DOHH2 (cell line): ENCODE measurements at regions not wholly inside any gene's neighbourhood (a gene's known extent, or its start where the extent isn't known, plus 50 kb on each side); places are given as distances from the start of the nearest gene placed in this dataset.

ENCODE experiments used
- EZH2phosphoT487 ChIP-seq: fragments of 200-600 bp; sonication (generic); IDR thresholded peaks from 2 replicates; pipeline ENCODE4 v1.6.1; 2017; ENCODE audit warnings: borderline replicate concordance, mild to moderate bottlenecking, antibody characterized with exemption, low read length, moderate library complexity, mixed read lengths
- TF ChIP-seq, protein P1 (sequence below): fragments of 200-600 bp; sonication (generic); IDR thresholded peaks from one replicate; pipeline ENCODE4 v1.5.1; 2014; ENCODE audit warnings: antibody characterized with exemption, mild to moderate bottlenecking, low read depth, low read length; ENCODE audit not compliant: poor library complexity, severe bottlenecking

DNA sequence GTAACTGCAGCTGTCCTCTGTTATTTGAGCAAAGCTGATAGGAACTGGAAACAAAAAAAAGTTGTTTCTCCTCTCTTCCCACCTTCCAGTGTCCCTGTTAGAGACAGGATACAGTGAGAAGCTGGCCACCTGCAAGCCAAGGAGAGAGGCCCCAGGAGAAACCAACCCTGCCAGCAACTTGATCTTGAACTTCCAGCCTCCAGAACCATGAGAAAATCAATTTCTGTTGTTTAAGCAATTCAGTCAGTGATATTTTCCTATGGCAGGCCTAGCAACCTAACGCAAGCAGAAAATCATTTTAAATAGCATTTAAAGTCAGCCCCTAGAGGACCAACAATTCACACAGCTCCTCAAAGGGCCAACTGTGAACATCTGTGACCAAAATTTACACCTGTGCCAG is 291.3 kb downstream of the OXSM start:
- TF ChIP-seq, protein P1, sequence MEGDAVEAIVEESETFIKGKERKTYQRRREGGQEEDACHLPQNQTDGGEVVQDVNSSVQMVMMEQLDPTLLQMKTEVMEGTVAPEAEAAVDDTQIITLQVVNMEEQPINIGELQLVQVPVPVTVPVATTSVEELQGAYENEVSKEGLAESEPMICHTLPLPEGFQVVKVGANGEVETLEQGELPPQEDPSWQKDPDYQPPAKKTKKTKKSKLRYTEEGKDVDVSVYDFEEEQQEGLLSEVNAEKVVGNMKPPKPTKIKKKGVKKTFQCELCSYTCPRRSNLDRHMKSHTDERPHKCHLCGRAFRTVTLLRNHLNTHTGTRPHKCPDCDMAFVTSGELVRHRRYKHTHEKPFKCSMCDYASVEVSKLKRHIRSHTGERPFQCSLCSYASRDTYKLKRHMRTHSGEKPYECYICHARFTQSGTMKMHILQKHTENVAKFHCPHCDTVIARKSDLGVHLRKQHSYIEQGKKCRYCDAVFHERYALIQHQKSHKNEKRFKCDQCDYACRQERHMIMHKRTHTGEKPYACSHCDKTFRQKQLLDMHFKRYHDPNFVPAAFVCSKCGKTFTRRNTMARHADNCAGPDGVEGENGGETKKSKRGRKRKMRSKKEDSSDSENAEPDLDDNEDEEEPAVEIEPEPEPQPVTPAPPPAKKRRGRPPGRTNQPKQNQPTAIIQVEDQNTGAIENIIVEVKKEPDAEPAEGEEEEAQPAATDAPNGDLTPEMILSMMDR = no peak
- TF ChIP-seq EZH2phosphoT487 = no peak
